Neural progenitor cell (in vitro differentiated cells): ENCODE measurements at regions not wholly inside any gene's neighbourhood (a gene's known extent, or its start where the extent isn't known, plus 50 kb on each side); places are given as distances from the start of the nearest gene placed in this dataset.
A peak's percentile ranks its signal among the peaks of the same experiment; 100 is the strongest.

ENCODE experiments used
- DNase-seq: peaks from one replicate; pipeline ENCODE4 v3.0.0-alpha.2; 2016; ENCODE audit warnings: low spot score
- H2AFZ ChIP-seq: fragments of 200-600 bp; sonication (generic); replicated peaks from 2 replicates; pipeline ENCODE4 v1.6.1; 2016; ENCODE audit warnings: antibody characterized with exemption
- H3F3A ChIP-seq: fragments of 200-600 bp; sonication (generic); 2 replicates; pipeline ENCODE4 v1.6.1; 2016; ENCODE audit warnings: antibody characterized with exemption, low read depth
- H3K27ac ChIP-seq: fragments of 200-600 bp; sonication (generic); 2 replicates; pipeline ENCODE4 v1.5.1; 2016; ENCODE audit warnings: mild to moderate bottlenecking
- H3K27me3 ChIP-seq: fragments of 200-600 bp; sonication (generic); 2 replicates; pipeline ENCODE4 v1.6.1; 2016; ENCODE audit warnings: mild to moderate bottlenecking, moderate library complexity
- H3K36me3 ChIP-seq: fragments of 200-600 bp; sonication (generic); 2 replicates; pipeline ENCODE4 v1.5.1; 2016
- H3K4me1 ChIP-seq: fragments of 200-600 bp; sonication (generic); 2 replicates; pipeline ENCODE4 v1.6.1; 2016; ENCODE audit warnings: mixed run types
- H3K4me2 ChIP-seq: fragments of 200-600 bp; sonication (generic); 2 replicates; pipeline ENCODE4 v1.6.1; 2016
- H3K4me3 ChIP-seq: fragments of 200-600 bp; sonication (generic); 2 replicates; pipeline ENCODE4 v1.5.1; 2016
- H3K79me2 ChIP-seq: fragments of 200-600 bp; sonication (generic); 2 replicates; pipeline ENCODE4 v1.6.1; 2016; ENCODE audit warnings: low read depth
- H3K9ac ChIP-seq: fragments of 200-600 bp; sonication (generic); 2 replicates; pipeline ENCODE4 v1.6.1; 2016
- H3K9me3 ChIP-seq: fragments of 200-600 bp; sonication (generic); 2 replicates; pipeline ENCODE4 v1.5.1; 2016; ENCODE audit warnings: low read depth
- H4K20me1 ChIP-seq: fragments of 200-600 bp; sonication (generic); 2 replicates; pipeline ENCODE4 v1.6.1; 2016; ENCODE audit warnings: low read depth
- H3K27ac Mint-ChIP-seq: 3 replicates; pipeline ENCODE4 v1.8.0; 2021; ENCODE audit warnings: mixed read lengths
- H3K27me3 Mint-ChIP-seq: 2 replicates; pipeline ENCODE4 v1.8.0; 2022; ENCODE audit warnings: low read depth, mild to moderate bottlenecking, inconsistent platforms, moderate library complexity, mixed read lengths; ENCODE audit not compliant: insufficient read depth
- H3K36me3 Mint-ChIP-seq: 3 replicates; pipeline ENCODE4 v1.8.0; 2021; ENCODE audit warnings: mixed read lengths
- H3K4me1 Mint-ChIP-seq: 3 replicates; pipeline ENCODE4 v1.8.0; 2021; ENCODE audit warnings: mixed read lengths
- H3K4me3 Mint-ChIP-seq: 3 replicates; pipeline ENCODE4 v1.8.0; 2021; ENCODE audit warnings: mild to moderate bottlenecking, moderate library complexity, mixed read lengths
- H3K9me3 Mint-ChIP-seq: 3 replicates; pipeline ENCODE4 v1.8.0; 2020; ENCODE audit warnings: mixed read lengths
- EZH2 ChIP-seq: fragments of 200-600 bp; sonication (generic); IDR thresholded peaks from 2 replicates; pipeline ENCODE4 v1.6.1; 2017; ENCODE audit warnings: antibody characterized with exemption, mild to moderate bottlenecking, moderate library complexity
- EZH2phosphoT487 ChIP-seq: fragments of 200-600 bp; sonication (generic); IDR thresholded peaks from 2 replicates; pipeline ENCODE4 v1.6.1; 2017; ENCODE audit warnings: antibody characterized with exemption
- TF ChIP-seq, protein P1 (sequence below): fragments of 200-600 bp; sonication (generic); IDR thresholded peaks from 2 replicates; pipeline ENCODE4 v1.5.1; 2017; ENCODE audit warnings: antibody characterized with exemption, mild to moderate bottlenecking

DNA sequence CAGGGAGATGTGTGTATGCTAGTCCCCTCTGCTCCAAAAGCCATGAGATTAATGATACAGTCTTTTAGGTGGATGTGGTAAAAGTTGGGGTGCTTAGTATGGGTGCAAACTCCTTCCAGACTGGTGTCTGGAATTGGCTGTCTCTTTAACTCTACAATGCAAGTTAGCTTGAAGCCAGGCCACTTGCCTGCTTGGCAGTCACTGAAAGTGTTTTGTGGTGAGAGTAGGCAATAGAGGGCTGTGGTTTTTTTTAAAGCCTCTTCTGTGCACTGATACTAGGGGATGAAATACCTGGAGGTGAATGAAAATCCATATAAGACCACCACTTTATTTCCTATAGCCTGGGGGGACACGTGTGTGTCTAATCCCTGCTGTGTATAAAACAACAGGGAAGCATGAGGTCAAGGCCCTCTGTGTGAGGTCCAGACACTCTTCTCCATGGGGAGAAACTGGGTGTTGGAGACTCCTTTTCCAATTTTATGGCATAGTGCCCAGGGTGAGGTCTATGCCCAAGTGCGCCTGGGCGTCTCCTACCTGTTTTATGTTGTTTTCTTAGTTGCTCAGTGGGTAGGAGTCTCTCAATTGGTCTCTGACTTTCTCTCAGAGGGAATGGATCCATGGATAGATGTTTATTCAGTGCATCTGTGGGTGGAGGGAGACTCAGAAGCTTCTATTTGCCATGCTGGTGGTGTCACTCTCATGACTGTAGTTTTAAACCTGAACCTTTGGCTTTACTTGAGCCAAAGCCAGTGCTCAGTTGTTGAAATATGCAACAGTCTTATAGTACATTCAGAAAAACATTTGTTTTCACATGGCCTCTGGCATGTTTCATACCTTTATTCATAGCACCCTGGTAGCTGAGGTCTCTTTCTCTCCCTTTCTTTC is 327.8 kb upstream of the ATP11B start:
- H3K27me3 Mint-ChIP-seq = peaks cover 6% of the 10 kb centered on the region
- Histone ChIP-seq H3K36me3 (no peaks in the 10 kb centered on the region), H3K4me2 (no peak overlapping the region), H3F3A (peaks cover 17% of the 10 kb centered on the region), H3K4me1 (peaks cover 19% of the 10 kb centered on the region), H3K9me3 (peaks cover 4% of the 10 kb centered on the region), H4K20me1 (no peaks in the 10 kb centered on the region), H3K27ac (peak overlapping the region; percentile 65), H3K9ac (no peak overlapping the region), H3K4me3 (no peak overlapping the region), H3K79me2 (no peaks in the 10 kb centered on the region), H2AFZ (no peak overlapping the region), H3K27me3 (no peaks in the 10 kb centered on the region)
- no peak overlapping the region for H3K4me3 Mint-ChIP-seq
- TF ChIP-seq EZH2 = no peak
- no peak for TF ChIP-seq EZH2phosphoT487
- TF ChIP-seq, protein P1, sequence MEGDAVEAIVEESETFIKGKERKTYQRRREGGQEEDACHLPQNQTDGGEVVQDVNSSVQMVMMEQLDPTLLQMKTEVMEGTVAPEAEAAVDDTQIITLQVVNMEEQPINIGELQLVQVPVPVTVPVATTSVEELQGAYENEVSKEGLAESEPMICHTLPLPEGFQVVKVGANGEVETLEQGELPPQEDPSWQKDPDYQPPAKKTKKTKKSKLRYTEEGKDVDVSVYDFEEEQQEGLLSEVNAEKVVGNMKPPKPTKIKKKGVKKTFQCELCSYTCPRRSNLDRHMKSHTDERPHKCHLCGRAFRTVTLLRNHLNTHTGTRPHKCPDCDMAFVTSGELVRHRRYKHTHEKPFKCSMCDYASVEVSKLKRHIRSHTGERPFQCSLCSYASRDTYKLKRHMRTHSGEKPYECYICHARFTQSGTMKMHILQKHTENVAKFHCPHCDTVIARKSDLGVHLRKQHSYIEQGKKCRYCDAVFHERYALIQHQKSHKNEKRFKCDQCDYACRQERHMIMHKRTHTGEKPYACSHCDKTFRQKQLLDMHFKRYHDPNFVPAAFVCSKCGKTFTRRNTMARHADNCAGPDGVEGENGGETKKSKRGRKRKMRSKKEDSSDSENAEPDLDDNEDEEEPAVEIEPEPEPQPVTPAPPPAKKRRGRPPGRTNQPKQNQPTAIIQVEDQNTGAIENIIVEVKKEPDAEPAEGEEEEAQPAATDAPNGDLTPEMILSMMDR = no peak
- peaks cover 25% of the 10 kb centered on the region for H3K9me3 Mint-ChIP-seq
- DNase-seq = no peak
- H3K4me1 Mint-ChIP-seq = peaks cover 15% of the 10 kb centered on the region
- H3K27ac Mint-ChIP-seq = no peak overlapping the region
- peaks cover 1% of the 10 kb centered on the region for H3K36me3 Mint-ChIP-seq

DNA sequence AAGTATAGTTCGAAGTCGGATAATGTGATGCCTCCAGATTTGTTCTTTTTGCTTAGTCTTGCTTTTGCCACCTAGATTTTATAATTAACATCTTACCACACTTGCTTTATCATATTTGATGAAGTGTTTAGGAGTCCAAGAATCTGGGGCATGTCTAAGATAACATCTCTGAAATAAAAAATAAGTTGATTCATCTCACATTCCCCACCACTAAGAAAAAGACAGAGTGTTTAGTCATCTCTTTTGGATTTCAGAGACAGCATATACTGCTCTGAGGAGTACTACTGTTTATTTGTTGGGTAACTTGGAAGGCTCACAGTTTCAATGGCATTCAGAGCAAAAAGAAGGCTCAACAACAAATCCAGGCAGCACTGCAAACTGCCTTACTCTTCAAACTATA is 324.2 kb upstream of the ATP11B start:
- no peak for DNase-seq
- peaks cover 19% of the 10 kb centered on the region for H3K4me1 ChIP-seq
- no peak overlapping the region for H3K4me2 ChIP-seq
- Mint-ChIP-seq H3K27me3 (peaks cover 6% of the 10 kb centered on the region), H3K4me3 (no peak overlapping the region), H3K27ac (no peak overlapping the region), H3K36me3 (no peaks in the 10 kb centered on the region), H3K4me1 (peaks cover 15% of the 10 kb centered on the region), H3K9me3 (peaks cover 7% of the 10 kb centered on the region)
- H3K79me2 ChIP-seq = no peaks in the 10 kb centered on the region
- H3K27ac ChIP-seq = no peak overlapping the region
- H3F3A ChIP-seq = peaks cover 16% of the 10 kb centered on the region
- no peak overlapping the region for H2AFZ ChIP-seq
- TF ChIP-seq, protein P1 = no peak
- TF ChIP-seq EZH2 = no peak
- no peaks in the 10 kb centered on the region for H3K27me3 ChIP-seq
- H3K4me3 ChIP-seq = no peak overlapping the region
- no peaks in the 10 kb centered on the region for H4K20me1 ChIP-seq
- no peaks in the 10 kb centered on the region for H3K9me3 ChIP-seq
- no peak overlapping the region for H3K9ac ChIP-seq
- H3K36me3 ChIP-seq = no peaks in the 10 kb centered on the region

DNA sequence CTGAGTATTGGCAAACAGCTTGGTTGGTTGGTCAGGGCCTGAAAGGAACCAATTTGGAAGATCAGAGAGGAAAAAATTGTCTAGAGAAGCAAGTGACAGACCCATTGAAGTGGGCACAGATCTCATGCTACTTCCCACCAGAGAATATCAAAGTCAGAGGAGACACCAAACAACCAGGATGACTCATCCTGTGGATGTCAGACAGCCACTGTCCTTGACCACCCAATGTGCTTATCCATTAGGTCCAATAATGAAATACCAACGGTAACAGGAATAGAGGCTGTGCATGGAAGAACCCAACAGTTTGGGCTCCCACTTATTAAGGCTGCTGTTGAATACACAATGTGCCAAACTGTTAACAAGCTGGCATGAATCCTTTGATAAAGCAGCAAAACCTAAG is 323.1 kb upstream of the ATP11B start:
- DNase-seq = no peak
- no peak overlapping the region for H3K27ac Mint-ChIP-seq
- Histone ChIP-seq H3K9me3 (no peaks in the 10 kb centered on the region), H3K4me3 (no peak overlapping the region), H3K27ac (no peak overlapping the region), H3K36me3 (no peaks in the 10 kb centered on the region), H3K27me3 (no peaks in the 10 kb centered on the region), H3K79me2 (no peaks in the 10 kb centered on the region), H3K9ac (no peak overlapping the region), H2AFZ (no peak overlapping the region), H4K20me1 (no peaks in the 10 kb centered on the region), H3K4me2 (no peak overlapping the region), H3F3A (peaks cover 5% of the 10 kb centered on the region), H3K4me1 (peaks cover 11% of the 10 kb centered on the region)
- no peak overlapping the region for H3K4me3 Mint-ChIP-seq
- peaks cover 6% of the 10 kb centered on the region for H3K27me3 Mint-ChIP-seq
- H3K36me3 Mint-ChIP-seq = no peaks in the 10 kb centered on the region
- H3K4me1 Mint-ChIP-seq = peaks cover 9% of the 10 kb centered on the region
- H3K9me3 Mint-ChIP-seq = peaks cover 6% of the 10 kb centered on the region
- TF ChIP-seq, protein P1 = no peak
- TF ChIP-seq EZH2phosphoT487 (no peak), EZH2 (no peak)
